ENCODE measurements at regions not wholly inside any gene's neighbourhood (a gene's known extent, or its start where the extent isn't known, plus 50 kb on each side); places are given as distances from the start of the nearest gene placed in this dataset.

GRCh38 chr7:83751217-83751616 is 102.3 kb upstream of the SEMA3E start:
- Mint-ChIP-seq H3K27me3 (ENCODE audit: insufficient read depth, unreplicated experiment) (no peaks in the 10 kb centered on the region), H3K36me3 (ENCODE audit: insufficient read depth, unreplicated experiment) (no peaks in the 10 kb centered on the region), H3K4me1 (ENCODE audit: insufficient read depth, unreplicated experiment) (no peaks in the 10 kb centered on the region), H3K27ac (ENCODE audit: low read depth, unreplicated experiment) (no peak overlapping the region), H3K4me3 (ENCODE audit: unreplicated experiment) (no peak overlapping the region), H3K9me3 (ENCODE audit: unreplicated experiment) (no peaks in the 10 kb centered on the region)
- no TSS peak for BruUV-seq (replicated peaks)
- TF ChIP-seq CTCF (IDR thresholded peaks at IDR 0.05; ENCODE audit: unreplicated experiment), result no peak
- ChIA-PET CTCF (no interaction called here), POLR2A (no interaction called here)
- intact Hi-C loops (cut with micrococcal nuclease), result no loop called here
- no peak for DNase-seq (ENCODE audit: unreplicated experiment)

- no peak for TF ChIP-seq CTCF (IDR thresholded peaks at IDR 0.05; ENCODE audit: unreplicated experiment)
- no peaks in the 10 kb centered on the region for H3K36me3 Mint-ChIP-seq (ENCODE audit: insufficient read depth, unreplicated experiment)
- intact Hi-C loops (cut with micrococcal nuclease), result no loop called here
- no peaks in the 10 kb centered on the region for H3K27me3 Mint-ChIP-seq (ENCODE audit: insufficient read depth, unreplicated experiment)
- DNase-seq (ENCODE audit: unreplicated experiment), result no peak
- H3K4me1 Mint-ChIP-seq (ENCODE audit: insufficient read depth, unreplicated experiment), result no peaks in the 10 kb centered on the region
- H3K4me3 Mint-ChIP-seq (ENCODE audit: unreplicated experiment), result no peak overlapping the region
- ChIA-PET POLR2A (no interaction called here), CTCF (no interaction called here)
- BruUV-seq (replicated peaks), result no TSS peak
- H3K9me3 Mint-ChIP-seq (ENCODE audit: unreplicated experiment), result no peaks in the 10 kb centered on the region
- H3K27ac Mint-ChIP-seq (ENCODE audit: low read depth, unreplicated experiment), result no peak overlapping the region
These were observed 100.6 kb upstream of the SEMA3E start for GRCh38 chr7:83749495-83749894.

GRCh38 chr7:83739527-83739926 is 90.6 kb upstream of the SEMA3E start:
- BruUV-seq (replicated peaks), result no TSS peak
- intact Hi-C loops (cut with micrococcal nuclease), result no loop called here
- POLR2A ChIA-PET, result no interaction called here
- peaks cover 62% of the 10 kb centered on the region for H3K27me3 Mint-ChIP-seq (ENCODE audit: insufficient read depth, unreplicated experiment)
- H3K4me1 Mint-ChIP-seq (ENCODE audit: insufficient read depth, unreplicated experiment), result no peaks in the 10 kb centered on the region
- H3K36me3 Mint-ChIP-seq (ENCODE audit: insufficient read depth, unreplicated experiment), result no peaks in the 10 kb centered on the region
- no peak overlapping the region for H3K27ac Mint-ChIP-seq (ENCODE audit: low read depth, unreplicated experiment)
- no peak for TF ChIP-seq CTCF (IDR thresholded peaks at IDR 0.05; ENCODE audit: unreplicated experiment)
- H3K4me3 Mint-ChIP-seq (ENCODE audit: unreplicated experiment), result no peak overlapping the region
- CTCF ChIA-PET, result no interaction called here
- no peak for DNase-seq (ENCODE audit: unreplicated experiment)
- no peaks in the 10 kb centered on the region for H3K9me3 Mint-ChIP-seq (ENCODE audit: unreplicated experiment)

- Mint-ChIP-seq H3K4me3 (ENCODE audit: unreplicated experiment) (no peak overlapping the region), H3K4me1 (ENCODE audit: insufficient read depth, unreplicated experiment) (no peaks in the 10 kb centered on the region), H3K36me3 (ENCODE audit: insufficient read depth, unreplicated experiment) (no peaks in the 10 kb centered on the region), H3K27ac (ENCODE audit: low read depth, unreplicated experiment) (no peak overlapping the region), H3K27me3 (ENCODE audit: insufficient read depth, unreplicated experiment) (peaks cover 62% of the 10 kb centered on the region), H3K9me3 (ENCODE audit: unreplicated experiment) (no peaks in the 10 kb centered on the region)
- BruUV-seq (replicated peaks), result no TSS peak
- no peak for DNase-seq (ENCODE audit: unreplicated experiment)
- ChIA-PET CTCF (no interaction called here), POLR2A (interaction anchor here (1.0 kb wide), 1 partner anchor 23 kb away, joined by 3 read pairs; no protein-coding TSS in a partner anchor)
- intact Hi-C loops (cut with micrococcal nuclease), result no loop called here
- TF ChIP-seq CTCF (IDR thresholded peaks at IDR 0.05; ENCODE audit: unreplicated experiment), result no peak
These were observed 89.4 kb upstream of the SEMA3E start for GRCh38 chr7:83738291-83738835.
